NCI-H2227 (cell line): ENCODE measurements at regions not wholly inside any gene's neighbourhood (a gene's known extent, or its start where the extent isn't known, plus 50 kb on each side); places are given as distances from the start of the nearest gene placed in this dataset.

Source experiments
- DNase-seq: peaks from one replicate; lab custom pipeline; 2025; ENCODE audit not compliant: unreplicated experiment; lab: John Stamatoyannopoulos, UW

DNA sequence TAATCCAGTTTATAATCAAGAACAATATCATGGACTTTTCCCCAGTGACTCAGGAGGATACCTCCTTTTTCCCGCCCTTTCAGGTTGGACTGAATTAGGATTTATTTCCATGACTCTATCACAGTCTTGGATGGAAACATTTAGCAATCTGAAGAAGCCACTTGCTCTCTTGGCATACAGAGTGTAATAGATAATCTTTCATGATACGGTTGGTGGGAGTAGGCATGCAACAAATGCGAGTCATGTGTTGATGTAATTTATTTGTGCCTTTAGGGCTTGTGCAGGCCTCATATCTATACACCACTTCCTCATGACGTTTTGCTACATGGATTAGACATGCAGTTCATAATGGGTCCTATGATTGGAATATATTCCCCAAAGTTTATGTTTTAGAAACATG lies 54.2 kb upstream of the MCTP2 start:
- DNase-seq = no peak

DNA sequence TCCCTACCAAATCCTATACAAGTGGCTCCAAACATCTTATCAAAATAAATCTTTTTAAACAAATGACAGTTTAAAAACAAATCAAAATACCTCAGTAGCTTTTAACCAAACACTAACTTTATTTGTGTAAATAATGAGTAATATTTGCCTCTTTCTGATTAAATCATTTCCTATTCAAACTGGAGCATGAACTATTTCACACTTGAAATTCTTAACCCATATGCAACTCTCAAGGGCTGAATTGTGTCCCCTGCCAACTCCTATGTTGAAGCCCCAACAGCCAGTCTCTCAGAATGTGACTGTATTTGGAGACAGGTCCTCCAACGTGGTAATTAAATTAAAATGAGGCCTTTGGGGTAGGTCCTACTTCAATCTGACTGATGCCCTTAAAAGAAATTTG lies 55.9 kb upstream of the MCTP2 start:
- no peak for DNase-seq

DNA sequence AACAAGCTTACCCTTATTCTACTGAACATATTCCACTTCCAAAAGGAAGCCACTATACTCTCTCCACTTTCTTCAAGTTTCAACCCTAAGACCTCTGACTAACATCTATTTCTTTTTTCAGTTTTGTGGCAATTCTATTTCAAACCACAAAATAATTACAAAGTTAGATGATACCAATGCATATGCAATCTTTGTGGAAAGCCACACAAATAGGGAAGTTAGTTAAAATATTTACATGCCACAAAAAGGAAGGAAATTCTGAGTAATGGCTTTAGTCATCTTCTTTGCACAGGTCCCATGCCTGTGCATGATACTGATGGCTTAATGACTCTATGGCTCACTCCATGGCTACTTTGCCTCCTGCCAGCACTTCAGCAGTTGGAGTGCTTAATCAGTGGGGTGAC lies 57.0 kb upstream of the MCTP2 start:
- DNase-seq = no peak

DNA sequence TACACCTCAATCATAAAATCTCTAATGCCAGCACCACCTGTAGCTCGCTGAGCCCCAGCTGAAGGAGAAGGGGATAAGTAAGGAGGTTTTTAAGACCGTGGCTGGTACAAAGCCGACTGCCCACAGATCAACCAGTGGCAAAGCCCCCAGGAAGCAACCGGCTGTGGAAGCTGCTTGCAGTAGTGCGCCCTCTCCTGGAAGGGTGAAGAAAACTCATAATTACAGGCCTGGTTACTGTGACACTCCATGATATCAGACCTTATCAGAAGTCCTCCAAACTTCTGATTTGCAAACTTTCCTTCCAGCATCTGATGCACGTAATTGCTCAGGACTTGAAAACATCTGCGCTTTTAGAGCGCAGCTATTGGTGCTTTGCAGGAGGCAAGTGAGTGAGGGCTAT lies 63.1 kb upstream of the MCTP2 start:
- DNase-seq = no peak

DNA sequence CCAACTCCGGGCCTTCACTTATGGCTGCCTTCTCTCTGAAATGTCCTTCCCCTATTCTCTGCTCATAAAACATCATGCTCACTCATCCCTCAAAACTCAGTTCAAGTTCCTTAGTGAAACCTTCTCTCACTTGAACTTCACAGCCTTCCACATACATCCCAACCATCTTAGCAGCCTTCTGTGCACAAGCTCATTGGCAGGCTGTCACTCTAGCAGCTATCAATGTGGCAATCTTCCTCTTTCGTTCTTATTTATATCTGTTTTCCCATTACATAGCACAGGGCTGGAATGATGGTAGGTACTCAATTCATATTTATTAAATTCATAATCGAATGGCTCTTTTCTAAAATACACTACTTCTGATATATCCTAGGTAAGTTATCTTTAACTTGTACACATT lies 66.4 kb upstream of the MCTP2 start:
- no peak for DNase-seq

DNA sequence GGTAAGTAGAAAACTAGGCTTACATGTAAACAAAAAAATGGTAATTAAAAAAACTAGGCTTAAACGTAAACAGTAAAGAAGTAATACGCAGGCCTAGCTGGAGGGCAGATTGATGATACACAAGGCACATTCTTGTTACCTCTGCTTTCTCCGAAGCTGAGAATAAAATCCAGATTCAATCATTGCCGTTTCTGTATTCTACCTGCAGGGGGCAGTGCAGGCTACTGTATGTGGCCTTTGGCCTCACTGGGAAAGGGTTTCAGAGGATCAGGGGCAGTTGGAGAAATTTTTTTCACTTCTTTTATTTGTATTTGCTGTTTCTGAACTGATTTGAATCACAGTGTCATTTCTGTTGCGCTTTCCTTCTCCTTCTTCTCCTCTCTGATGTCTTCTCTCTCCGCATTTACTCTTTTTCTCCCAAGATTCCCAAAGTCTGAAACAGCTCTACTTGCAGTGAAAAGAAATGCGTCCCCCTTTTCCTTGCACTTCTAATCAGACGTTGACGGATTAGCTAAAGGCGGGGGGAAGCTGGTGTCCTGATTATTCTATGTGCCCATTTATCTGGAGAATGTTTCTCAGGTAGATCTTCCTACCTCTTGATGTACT lies 67.1 kb upstream of the MCTP2 start:
- DNase-seq = peak; percentile 74

DNA sequence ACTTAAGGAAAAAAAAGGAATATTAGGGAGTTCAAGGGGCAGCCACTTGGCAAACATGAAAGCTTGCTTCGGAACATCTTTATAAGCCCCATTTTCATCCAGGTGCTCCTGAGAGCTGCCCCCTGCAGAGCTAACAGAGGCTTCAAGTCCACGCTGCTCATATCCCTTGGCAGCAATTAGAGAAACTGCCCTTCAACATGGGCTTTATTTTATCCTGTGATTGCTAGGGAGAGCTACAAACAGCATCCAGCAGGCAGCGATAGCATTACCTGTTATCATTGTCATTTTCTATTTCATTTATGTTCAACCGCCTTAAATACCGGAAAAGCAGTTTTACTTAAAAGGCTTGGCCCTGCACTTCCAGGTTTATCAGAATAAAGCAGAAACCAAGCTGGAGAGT lies 68.4 kb upstream of the MCTP2 start:
- peak; percentile 87 for DNase-seq

DNA sequence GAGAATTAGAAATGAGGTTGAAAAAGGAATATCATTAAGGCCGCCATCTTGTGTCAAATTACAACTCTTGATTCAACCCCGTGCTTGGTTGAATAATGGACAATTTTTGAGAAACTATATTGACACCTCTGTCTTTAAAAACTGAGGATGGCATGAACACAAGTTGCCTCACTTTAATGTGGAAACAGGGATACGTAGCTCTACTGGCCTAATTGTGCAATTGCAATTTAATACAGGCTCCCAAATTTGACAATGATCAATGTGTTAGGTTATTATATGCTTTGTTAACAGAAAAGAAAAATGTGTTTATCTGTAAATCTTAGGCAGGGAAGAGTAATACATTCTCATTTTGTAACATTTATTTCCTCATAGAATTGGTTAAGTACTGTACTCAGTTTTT lies 77.1 kb upstream of the MCTP2 start:
- no peak for DNase-seq

DNA sequence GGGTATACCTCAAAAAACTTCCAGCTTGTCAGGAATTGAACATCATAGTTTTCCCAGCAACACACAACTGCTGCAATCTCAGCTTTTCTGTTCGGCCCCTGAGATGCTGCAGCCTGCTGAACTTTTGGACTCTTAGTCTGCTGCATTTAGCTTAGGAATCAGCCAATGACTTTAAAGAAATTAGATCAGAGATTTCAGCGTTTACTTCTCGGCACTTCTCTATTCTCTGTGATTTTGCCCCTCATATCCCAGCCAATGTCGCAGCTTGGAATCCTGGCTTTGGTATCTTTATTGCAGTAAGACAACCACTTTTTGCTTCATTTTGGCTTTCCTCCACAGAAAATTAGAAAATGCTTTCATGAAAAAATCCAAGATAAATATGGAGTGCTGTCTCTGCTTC lies 86.3 kb upstream of the MCTP2 start:
- no peak for DNase-seq

DNA sequence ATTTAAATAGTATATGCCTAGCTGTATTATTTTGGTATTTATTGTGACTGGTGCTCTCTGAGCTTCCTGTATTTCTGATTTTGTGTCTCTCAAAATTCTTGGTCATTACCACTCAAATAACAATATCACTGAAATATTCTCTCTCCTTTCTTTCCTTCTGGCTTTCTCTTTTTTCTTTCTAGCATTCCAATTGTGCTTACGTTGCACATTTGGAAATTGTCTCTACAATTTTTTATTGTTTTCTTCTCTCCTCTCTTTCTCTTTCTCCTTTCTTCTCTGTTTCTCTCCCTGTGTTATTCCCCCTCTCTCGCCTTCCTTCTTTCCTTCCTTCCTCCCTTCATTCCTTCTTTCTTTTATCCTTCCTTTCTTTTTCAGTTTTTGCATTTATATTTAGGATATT lies 89.6 kb upstream of the MCTP2 start:
- no peak for DNase-seq

DNA sequence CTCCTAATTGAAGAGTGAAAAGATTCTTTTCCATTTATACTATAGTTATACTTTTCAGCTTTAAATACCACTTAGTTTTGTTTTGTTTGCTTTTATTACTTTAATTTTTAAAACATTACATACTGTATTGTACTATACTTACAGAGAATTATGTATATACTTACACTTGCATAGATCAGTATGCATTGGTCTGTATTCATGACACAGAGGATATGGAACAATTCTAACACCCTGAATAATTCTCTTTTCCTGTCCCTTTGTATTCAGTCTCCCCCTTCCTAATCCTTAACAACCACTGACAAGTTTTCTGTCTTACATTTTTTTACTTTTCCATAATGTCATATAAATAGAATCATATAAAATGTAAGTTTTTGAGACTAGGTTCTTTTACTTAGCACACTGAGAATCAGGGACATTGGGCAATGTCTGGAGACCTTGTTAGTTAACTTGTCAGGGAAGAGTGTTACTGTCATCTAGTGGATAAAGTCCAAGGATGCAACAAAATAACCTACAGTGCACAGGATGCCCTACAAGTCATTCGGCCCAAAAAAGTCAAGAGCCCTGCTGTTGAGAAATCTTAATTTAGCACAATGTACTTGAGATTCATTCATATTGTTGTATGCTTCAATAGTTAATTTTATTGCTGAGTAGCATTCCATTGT lies 95.7 kb upstream of the MCTP2 start:
- no peak for DNase-seq

DNA sequence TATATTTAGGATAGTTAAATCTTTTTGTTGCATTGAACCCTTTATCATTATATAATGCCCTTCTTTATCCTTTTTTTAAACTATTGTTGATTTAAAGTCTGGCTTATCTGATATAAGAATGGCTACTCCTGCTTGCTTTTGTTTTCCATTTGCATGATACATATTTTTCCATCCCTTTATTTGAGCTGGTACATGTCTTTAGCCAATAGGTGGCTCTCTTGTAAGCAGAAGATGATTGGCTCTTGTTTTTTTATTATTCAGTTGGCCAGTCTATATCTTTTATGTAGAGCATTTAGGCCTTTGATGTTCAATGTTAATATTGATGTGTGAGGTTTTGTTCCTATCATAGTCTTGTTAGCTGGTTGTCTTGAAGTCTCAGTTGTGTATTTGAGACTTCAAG lies 99.5 kb upstream of the MCTP2 start:
- DNase-seq = no peak

DNA sequence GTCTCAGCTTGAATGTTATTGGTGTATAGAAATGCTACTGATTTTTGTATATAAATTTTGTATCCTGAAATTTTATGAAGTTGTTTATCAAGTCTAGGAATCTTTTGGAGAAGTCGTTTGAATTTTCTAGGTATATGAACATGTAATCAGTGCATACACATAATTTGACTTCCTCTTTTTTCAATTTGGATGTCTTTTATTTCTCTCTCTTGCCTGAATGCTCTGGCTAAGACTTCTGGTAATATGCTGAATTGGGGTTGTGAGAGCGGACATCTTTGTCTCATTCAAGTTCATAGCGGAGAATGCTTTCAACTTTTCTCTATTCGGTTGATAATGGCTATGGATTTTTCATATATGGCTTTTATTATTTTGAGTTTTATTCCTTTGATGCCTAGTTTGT lies 100.9 kb upstream of the MCTP2 start:
- no peak for DNase-seq

DNA sequence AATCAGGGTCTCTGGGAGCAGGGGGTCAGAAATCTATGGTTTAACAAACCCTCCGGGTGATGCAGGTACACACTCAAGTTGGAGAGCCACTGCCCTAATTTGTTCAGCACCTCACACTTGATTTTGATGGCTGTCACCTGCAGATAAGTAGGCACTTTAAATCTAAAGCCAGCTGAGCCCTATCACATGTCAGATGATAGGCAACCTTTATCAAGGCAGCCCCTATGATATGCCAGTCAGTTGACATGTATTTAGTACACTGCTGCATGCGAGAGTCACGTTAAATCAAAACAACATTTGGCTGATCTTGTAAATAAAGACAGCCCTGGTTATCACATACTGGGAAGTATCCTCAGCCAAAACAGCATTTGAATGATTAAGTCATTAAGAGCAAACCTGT lies 104.4 kb upstream of the MCTP2 start:
- DNase-seq = peak; percentile 29

DNA sequence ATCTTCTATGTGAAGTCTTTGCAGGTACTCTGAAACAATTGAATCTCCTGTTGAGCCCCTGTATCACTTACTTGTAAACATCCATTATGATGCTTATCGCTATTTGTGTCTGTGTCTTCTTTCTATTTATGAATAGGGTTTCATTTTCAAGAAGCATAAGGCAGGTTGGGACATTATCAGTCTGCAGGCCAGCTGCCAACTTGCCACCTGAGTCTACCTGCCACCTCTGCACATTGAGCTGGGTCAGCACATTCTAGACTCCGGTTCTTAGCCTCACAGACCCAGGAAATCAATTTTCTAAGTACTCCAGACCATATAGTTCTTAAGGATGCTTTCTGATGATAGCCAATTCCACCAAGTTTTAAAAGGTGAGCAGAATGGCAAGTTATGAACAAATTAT lies 105.7 kb upstream of the MCTP2 start:
- DNase-seq = no peak

DNA sequence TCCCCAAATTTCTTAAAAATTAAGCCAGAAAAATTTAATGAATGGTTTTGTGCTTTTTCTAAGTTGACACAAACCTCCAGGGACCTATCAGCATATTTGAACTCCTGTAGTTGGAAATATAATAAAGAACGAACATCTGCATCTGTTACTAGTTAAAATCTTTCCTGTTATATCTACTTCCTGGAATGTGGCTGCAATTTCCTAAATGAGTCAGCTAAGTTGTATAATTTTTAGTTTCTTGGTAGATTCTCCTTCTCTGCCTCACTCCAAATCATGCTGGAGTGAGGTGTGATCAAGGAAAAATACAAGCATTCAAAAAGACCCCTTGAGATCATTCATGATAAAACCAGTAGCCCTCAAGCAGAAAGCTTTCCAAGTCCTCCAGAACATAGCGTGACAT lies 106.2 kb upstream of the MCTP2 start:
- no peak for DNase-seq

DNA sequence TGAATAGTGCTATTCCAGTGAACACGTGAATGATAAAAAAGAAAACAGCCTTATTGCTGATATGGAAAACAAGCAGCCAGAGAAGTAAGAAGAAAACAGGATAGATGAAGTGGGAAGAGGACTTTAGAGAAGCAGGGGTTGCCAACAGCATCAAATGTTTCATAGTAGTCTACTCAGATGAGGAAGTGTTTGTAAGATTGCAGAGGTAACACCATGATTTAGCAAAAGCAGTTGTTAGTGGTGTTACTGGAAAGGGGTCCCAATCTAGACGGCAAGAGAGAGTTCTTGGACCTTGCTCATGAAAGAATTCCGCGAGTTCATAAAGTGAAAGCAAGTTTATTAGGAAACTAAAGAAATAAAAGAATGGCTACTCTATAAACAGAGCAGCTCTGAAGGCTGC lies 108.8 kb upstream of the MCTP2 start:
- no peak for DNase-seq

DNA sequence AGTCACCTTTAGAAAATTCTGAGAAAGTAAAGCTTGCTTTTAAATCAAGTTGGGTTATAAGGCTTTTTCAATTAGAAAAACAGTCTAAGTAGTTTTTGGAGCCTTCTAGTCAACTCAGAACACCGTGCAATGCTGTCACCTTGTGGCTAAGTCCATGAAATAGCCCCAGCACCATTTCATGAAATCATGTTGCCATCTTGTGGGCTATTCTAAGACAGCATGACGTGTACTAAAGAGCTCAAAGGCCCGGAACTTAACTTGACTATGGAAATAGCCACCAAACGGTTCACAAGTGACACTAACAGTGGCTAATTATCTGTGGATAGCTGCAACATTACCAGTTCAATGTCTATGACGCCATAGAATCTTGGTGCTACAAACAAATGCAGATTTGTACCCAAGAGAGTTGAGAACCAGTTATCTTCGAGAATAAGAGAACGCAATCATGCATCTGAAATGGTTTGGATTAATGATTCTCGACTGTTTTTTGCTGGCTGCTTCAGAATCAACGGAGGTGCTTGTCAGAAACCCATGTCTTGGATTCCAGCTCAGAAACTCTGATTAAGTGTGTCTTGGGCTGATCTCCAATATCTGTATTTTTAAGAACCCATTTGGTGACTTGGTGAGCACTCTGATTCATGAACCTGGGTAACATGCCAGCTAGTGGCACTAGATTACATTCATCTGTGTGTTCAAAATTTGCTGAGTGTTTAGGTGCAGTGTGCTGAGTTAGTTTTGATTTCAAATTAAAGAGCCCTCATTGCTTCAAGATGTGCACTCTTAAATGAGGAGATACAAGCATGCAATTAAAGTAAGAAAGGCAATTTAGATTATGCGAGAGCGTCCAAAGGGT lies 111.2 kb upstream of the MCTP2 start:
- DNase-seq = peak; percentile 84

DNA sequence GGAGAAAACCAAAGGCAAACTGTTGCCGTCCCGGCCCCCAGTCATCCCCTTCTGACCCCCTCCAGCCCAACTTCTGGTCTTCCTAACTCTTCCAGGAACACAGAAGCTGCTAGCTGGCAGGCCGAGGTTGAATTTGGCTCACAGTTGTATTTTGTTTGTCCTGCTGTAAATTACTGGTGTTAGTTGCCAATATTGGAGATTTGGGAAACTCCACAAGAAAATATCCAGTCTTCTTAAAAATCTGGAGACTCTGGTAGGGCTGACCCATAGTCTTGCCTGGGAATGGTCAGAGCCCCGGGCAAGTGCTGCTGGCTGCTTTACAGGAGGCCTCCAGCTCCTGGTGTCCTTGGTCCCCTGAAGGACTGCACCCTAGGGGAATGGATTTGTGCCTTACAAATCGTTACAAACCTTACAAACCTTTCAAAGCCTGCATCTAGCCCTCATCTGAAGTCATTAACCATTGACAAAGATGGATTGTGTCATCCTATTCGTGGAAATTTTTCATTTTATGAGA lies 112.0 kb upstream of the MCTP2 start:
- DNase-seq = no peak

DNA sequence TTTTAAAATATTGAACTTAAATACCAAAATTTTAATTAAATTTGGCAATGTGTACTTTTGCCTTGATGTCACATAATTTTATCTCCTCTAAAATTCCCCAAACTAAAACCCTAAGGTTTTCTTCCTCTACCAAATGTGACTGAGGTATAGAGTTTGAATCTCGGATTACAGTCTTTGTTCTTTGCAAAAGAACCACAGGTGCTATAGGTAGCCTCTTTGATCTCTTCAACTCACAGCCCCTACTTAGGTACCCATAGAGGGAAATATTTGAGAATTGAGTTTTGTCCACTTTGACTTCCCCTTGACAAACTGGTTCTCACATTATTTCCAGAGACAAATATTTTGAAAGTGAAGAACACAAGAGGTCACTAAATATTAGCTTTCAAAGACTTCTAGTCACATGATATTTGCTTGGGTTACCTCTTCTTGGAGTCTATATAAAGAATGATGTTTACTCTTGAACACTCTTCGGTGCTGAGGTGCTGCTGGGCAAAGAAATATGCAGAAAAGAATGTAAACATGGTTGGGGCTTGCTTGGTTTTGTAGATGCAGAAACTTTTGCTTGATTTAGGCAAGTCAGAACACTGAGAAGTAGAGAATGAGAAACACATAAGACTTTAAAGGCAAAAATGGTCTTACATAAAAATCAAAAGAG lies 120.8 kb upstream of the MCTP2 start:
- DNase-seq = no peak

DNA sequence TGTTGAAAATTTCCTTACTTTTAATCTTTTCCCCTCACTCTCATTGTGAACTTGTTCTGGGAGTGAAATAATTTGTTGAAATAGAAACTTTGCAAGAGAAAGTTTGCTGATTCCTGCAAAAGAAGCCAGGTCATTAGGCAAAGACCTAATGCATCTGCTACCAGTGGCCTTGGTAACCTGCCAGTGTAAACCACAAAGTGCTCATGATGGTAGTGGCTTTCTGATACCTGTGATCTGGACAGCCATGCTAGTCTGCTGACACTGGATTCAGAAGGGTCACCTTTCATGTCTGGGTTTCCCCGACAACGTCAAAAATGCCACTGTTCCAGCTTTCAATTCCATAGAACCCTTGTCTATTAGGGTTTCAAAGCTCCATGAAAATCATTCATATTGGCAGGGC lies 123.7 kb upstream of the MCTP2 start:
- DNase-seq = no peak

DNA sequence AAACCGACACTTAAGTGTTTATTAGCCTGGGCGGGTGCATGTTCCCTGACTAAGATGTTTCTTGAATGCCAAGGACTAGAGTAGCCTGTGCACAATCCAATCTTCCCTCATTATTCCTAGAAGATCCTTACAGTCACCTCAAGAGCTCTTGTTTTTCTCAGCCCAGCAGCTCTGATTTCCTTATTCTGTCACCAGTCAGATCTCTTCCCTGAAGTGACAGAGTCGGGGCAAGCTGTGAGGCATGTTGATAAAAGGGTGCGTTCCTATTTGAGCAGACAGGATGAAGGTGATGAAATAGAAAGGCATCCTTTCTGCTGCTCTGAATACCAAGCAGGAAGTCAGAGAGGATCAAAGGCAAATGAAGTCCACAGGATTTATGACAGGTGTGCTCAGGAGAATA lies 125.6 kb upstream of the MCTP2 start:
- DNase-seq = peak; percentile 7
